ENCODE measurements at regions not wholly inside any gene's neighbourhood (a gene's known extent, or its start where the extent isn't known, plus 50 kb on each side); places are given as distances from the start of the nearest gene placed in this dataset.
"Not testable (repeated sequence)": the region's sequence is repeated elsewhere in the genome, so short reads cannot be mapped to it uniquely, and the experiment has no call there.

GRCh38 chr14:44730860-44731259, 223.8 kb upstream of the FSCB start:
- H3K9me3 ChIP-seq: no peaks in the 10 kb centered on the region
- TF ChIP-seq, protein P1, sequence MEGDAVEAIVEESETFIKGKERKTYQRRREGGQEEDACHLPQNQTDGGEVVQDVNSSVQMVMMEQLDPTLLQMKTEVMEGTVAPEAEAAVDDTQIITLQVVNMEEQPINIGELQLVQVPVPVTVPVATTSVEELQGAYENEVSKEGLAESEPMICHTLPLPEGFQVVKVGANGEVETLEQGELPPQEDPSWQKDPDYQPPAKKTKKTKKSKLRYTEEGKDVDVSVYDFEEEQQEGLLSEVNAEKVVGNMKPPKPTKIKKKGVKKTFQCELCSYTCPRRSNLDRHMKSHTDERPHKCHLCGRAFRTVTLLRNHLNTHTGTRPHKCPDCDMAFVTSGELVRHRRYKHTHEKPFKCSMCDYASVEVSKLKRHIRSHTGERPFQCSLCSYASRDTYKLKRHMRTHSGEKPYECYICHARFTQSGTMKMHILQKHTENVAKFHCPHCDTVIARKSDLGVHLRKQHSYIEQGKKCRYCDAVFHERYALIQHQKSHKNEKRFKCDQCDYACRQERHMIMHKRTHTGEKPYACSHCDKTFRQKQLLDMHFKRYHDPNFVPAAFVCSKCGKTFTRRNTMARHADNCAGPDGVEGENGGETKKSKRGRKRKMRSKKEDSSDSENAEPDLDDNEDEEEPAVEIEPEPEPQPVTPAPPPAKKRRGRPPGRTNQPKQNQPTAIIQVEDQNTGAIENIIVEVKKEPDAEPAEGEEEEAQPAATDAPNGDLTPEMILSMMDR (IDR thresholded peaks at IDR 0.05; ENCODE audit: insufficient read depth in 1 of 2, low read depth in 1 of 2, low read length in 1 of 2, severe bottlenecking in 1 of 2, unreplicated experiment in 1 of 2): no peak
- Mint-ChIP-seq H3K27ac (ENCODE audit: unreplicated experiment) (no peak overlapping the region), H3K36me3 (ENCODE audit: insufficient read depth, unreplicated experiment) (no peaks in the 10 kb centered on the region), H3K4me3 (ENCODE audit: unreplicated experiment) (no peak overlapping the region), H3K27me3 (ENCODE audit: insufficient read depth, unreplicated experiment) (no peaks in the 10 kb centered on the region), H3K4me1 (ENCODE audit: low read depth, unreplicated experiment) (no peaks in the 10 kb centered on the region), H3K9me3 (ENCODE audit: unreplicated experiment) (no peaks in the 10 kb centered on the region)
- H3K27me3 ChIP-seq (replicated peaks; ENCODE audit: control insufficient read depth, insufficient read depth, low read length): no peaks in the 10 kb centered on the region
- POLR2A ChIA-PET: no interaction called here
- H3K36me3 ChIP-seq (ENCODE audit: control insufficient read depth, insufficient read depth, low read length): no peaks in the 10 kb centered on the region
- no TSS peak for BruUV-seq (replicated peaks)
- no peak for DNase-seq
- no peak overlapping the region for H3K4me3 ChIP-seq (ENCODE audit: low read depth, low read length)
- intact Hi-C loops (cut with micrococcal nuclease; ENCODE audit: unreplicated experiment): no loop called here
- CTCF ChIA-PET: no interaction called here
- H3K4me1 ChIP-seq: no peaks in the 10 kb centered on the region

DNA sequence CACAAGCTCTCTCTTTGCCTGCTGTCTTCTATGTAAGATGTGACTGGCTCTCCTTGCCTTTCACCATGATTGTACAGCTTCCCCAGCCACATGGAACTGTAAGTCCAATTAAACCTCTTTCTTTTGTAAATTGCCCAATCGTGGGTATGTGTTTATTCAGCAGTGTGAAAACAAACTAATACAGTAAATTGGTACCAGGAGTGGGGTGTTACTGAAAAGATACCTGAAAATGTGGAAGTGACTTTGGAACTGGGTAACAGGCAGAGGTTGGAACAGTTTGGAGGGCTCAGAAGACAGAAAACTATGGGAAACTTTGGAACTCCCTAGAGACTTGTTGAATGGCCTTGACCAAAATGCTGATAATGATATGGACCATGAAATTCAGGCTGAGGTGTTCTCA, 214.3 kb upstream of the FSCB start:
- H3K4me1 Mint-ChIP-seq (ENCODE audit: low read depth, unreplicated experiment); H3K36me3 Mint-ChIP-seq (ENCODE audit: insufficient read depth, unreplicated experiment); H3K9me3 ChIP-seq; H3K27ac Mint-ChIP-seq (ENCODE audit: unreplicated experiment); H3K4me1 ChIP-seq; H3K27me3 ChIP-seq (replicated peaks; ENCODE audit: control insufficient read depth, insufficient read depth, low read length); H3K4me3 Mint-ChIP-seq (ENCODE audit: unreplicated experiment); H3K9me3 Mint-ChIP-seq (ENCODE audit: unreplicated experiment); DNase-seq; H3K4me3 ChIP-seq (ENCODE audit: low read depth, low read length); BruUV-seq (replicated peaks); H3K27me3 Mint-ChIP-seq (ENCODE audit: insufficient read depth, unreplicated experiment); POLR2A ChIA-PET; H3K36me3 ChIP-seq (ENCODE audit: control insufficient read depth, insufficient read depth, low read length); CTCF ChIA-PET; intact Hi-C loops (cut with micrococcal nuclease; ENCODE audit: unreplicated experiment): not testable (repeated sequence)

DNA sequence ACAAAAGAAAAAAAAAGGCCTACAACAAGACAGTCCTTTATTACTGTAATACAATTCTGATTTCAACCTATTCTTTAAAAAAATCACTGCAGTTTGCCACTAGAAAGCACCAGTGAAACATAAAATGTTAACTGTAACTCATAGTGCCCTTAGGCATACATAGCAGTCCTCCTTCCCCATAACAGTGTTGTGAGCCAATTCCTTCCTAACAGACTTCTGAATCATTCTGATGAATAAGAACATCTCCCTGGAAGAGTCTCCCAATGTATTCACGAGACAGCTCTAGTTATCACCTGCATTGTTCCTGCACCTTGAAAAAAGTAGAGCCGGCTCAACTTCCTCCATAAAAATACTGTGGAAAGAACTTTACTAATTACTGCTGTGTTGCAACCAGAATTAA, 213.6 kb upstream of the FSCB start:
- BruUV-seq (replicated peaks): no TSS peak
- no peak for DNase-seq
- H3K4me3 ChIP-seq (ENCODE audit: low read depth, low read length): no peak overlapping the region
- H3K4me3 Mint-ChIP-seq (ENCODE audit: unreplicated experiment): no peak overlapping the region
- H3K27me3 Mint-ChIP-seq (ENCODE audit: insufficient read depth, unreplicated experiment): peaks cover 7% of the 10 kb centered on the region
- CTCF ChIA-PET: no interaction called here
- TF ChIP-seq, protein P1 (IDR thresholded peaks at IDR 0.05; ENCODE audit: insufficient read depth in 1 of 2, low read depth in 1 of 2, low read length in 1 of 2, severe bottlenecking in 1 of 2, unreplicated experiment in 1 of 2): no peak
- no peaks in the 10 kb centered on the region for H3K4me1 ChIP-seq
- H3K9me3 ChIP-seq: no peaks in the 10 kb centered on the region
- no peaks in the 10 kb centered on the region for H3K27me3 ChIP-seq (replicated peaks; ENCODE audit: control insufficient read depth, insufficient read depth, low read length)
- POLR2A ChIA-PET: no interaction called here
- H3K36me3 ChIP-seq (ENCODE audit: control insufficient read depth, insufficient read depth, low read length): no peaks in the 10 kb centered on the region
- no peaks in the 10 kb centered on the region for H3K4me1 Mint-ChIP-seq (ENCODE audit: low read depth, unreplicated experiment)
- intact Hi-C loops (cut with micrococcal nuclease; ENCODE audit: unreplicated experiment): no loop called here
- no peaks in the 10 kb centered on the region for H3K9me3 Mint-ChIP-seq (ENCODE audit: unreplicated experiment)
- H3K27ac Mint-ChIP-seq (ENCODE audit: unreplicated experiment): no peak overlapping the region
- no peaks in the 10 kb centered on the region for H3K36me3 Mint-ChIP-seq (ENCODE audit: insufficient read depth, unreplicated experiment)
